ENCODE measurements at regions not wholly inside any gene's neighbourhood (a gene's known extent, or its start where the extent isn't known, plus 50 kb on each side); places are given as distances from the start of the nearest gene placed in this dataset.

- TF ChIP-seq CTCF (IDR thresholded peaks at IDR 0.05; ENCODE audit: insufficient read depth, low read depth, low read length) = no peak
- TF ChIP-seq EZH2 (IDR thresholded peaks at IDR 0.05; ENCODE audit: insufficient read depth, low read length) = no peak
Observed at GRCh38 chr2:66121946-66122345, 313.0 kb upstream of the MEIS1 start.
